Mesendoderm (in vitro differentiated cells): ENCODE measurements at regions not wholly inside any gene's neighbourhood (a gene's known extent, or its start where the extent isn't known, plus 50 kb on each side); places are given as distances from the start of the nearest gene placed in this dataset.

Source experiments
- DNase-seq: peaks from one replicate; pipeline ENCODE4 v3.0.0; 2013
- H2AK5ac ChIP-seq: 2 replicates; pipeline ENCODE4 v1.6.1; 2013; ENCODE audit warnings: low read length, inconsistent platforms
- H2BK120ac ChIP-seq: 2 replicates; pipeline ENCODE4 v1.6.1; 2013; ENCODE audit warnings: low read depth, mild to moderate bottlenecking, low read length, moderate library complexity, mixed read lengths
- H2BK15ac ChIP-seq: replicated peaks from 2 replicates; pipeline ENCODE4 v1.6.1; 2013; ENCODE audit warnings: low read depth, mild to moderate bottlenecking, moderate library complexity
- H2BK5ac ChIP-seq: 2 replicates; pipeline ENCODE4 v1.6.1; 2013; ENCODE audit warnings: low read length, inconsistent platforms
- H3K18ac ChIP-seq: 2 replicates; pipeline ENCODE4 v1.6.1; 2013; ENCODE audit warnings: mild to moderate bottlenecking, low read length, mixed read lengths
- H3K23ac ChIP-seq: one replicate; pipeline ENCODE4 v1.6.1; 2013; ENCODE audit warnings: low read length
- H3K27ac ChIP-seq: 2 replicates; pipeline ENCODE4 v1.5.1; 2013; ENCODE audit warnings: low read depth, mild to moderate bottlenecking, inconsistent platforms, low read length, moderate library complexity
- H3K27me3 ChIP-seq: 2 replicates; pipeline ENCODE4 v1.6.1; 2013; ENCODE audit warnings: low read length, control low read depth, mild to moderate bottlenecking, inconsistent platforms; ENCODE audit not compliant: insufficient read depth, poor library complexity
- H3K36me3 ChIP-seq: 2 replicates; pipeline ENCODE4 v1.6.1; 2013; ENCODE audit warnings: low read length, inconsistent platforms; ENCODE audit not compliant: control insufficient read depth, insufficient read depth
- H3K4ac ChIP-seq: one replicate; pipeline ENCODE4 v1.6.1; 2013; ENCODE audit warnings: low read depth, mild to moderate bottlenecking, low read length, moderate library complexity
- H3K4me1 ChIP-seq: 2 replicates; pipeline ENCODE4 v1.6.1; 2013; ENCODE audit warnings: low read depth, low read length, inconsistent platforms; ENCODE audit not compliant: control insufficient read depth
- H3K4me2 ChIP-seq: 2 replicates; pipeline ENCODE4 v1.6.1; 2013; ENCODE audit warnings: low read length
- H3K4me3 ChIP-seq: 2 replicates; pipeline ENCODE4 v1.5.1; 2013; ENCODE audit warnings: mild to moderate bottlenecking, low read length
- H3K56ac ChIP-seq: one replicate; pipeline ENCODE4 v1.6.1; 2013; ENCODE audit warnings: low read length
- H3K79me1 ChIP-seq: 2 replicates; pipeline ENCODE4 v1.6.1; 2013; ENCODE audit warnings: low read length, inconsistent platforms
- H3K79me2 ChIP-seq: 2 replicates; pipeline ENCODE4 v1.6.1; 2013; ENCODE audit warnings: mild to moderate bottlenecking, low read length; ENCODE audit not compliant: control insufficient read depth, insufficient read depth
- H3K9ac ChIP-seq: 2 replicates; pipeline ENCODE4 v1.6.1; 2013; ENCODE audit warnings: low read length, inconsistent platforms
- H4K5ac ChIP-seq: one replicate; pipeline ENCODE4 v1.6.1; 2013; ENCODE audit warnings: low read length
- H4K8ac ChIP-seq: one replicate; pipeline ENCODE4 v1.6.1; 2013; ENCODE audit warnings: low read depth, mild to moderate bottlenecking, control low read depth, low read length, moderate library complexity
- WGBS: extraction: QIAGEN DNeasy Blood & Tissue Kit; methylation state at CpG from one replicate; pipeline ENCODE4 v1.1.7; 2013; ENCODE audit warnings: low lambda C conversion rate, missing lambda C conversion rate; ENCODE audit not compliant: insufficient coverage; ENCODE audit errors: extremely low coverage; 5-methylcytosine and 5-hydroxymethylcytosine counted together

- Histone ChIP-seq H2AK5ac (no peak overlapping the region), H3K27me3 (no peaks in the 10 kb centered on the region), H2BK5ac (no peak overlapping the region), H2BK120ac (no peak overlapping the region), H3K4me3 (no peak overlapping the region), H3K9ac (no peak overlapping the region), H3K4ac (no peak overlapping the region), H3K79me1 (no peaks in the 10 kb centered on the region), H2BK15ac (no peak overlapping the region), H3K4me1 (no peaks in the 10 kb centered on the region), H3K4me2 (no peak overlapping the region), H3K36me3 (no peaks in the 10 kb centered on the region), H3K23ac (no peak overlapping the region), H3K27ac (no peak overlapping the region), H3K56ac (no peak overlapping the region), H4K8ac (no peak overlapping the region), H3K18ac (no peak overlapping the region), H4K5ac (no peak overlapping the region), H3K79me2 (no peaks in the 10 kb centered on the region)
- no peak for DNase-seq
- no CpG with 5 or more reads among the region's 3 CpGs for WGBS
Observed at GRCh38 chr3:5331567-5332269, 144.2 kb downstream of the EDEM1 start.

- no CpG with 5 or more reads among the region's 3 CpGs for WGBS
- no peaks in the 10 kb centered on the region for H3K4me1 ChIP-seq
Observed at GRCh38 chr3:5332270-5332956, 144.9 kb downstream of the EDEM1 start.

GRCh38 chr3:5339967-5340535, 152.5 kb downstream of the EDEM1 start:
- H3K56ac ChIP-seq, result no peak overlapping the region
- H3K18ac ChIP-seq, result no peak overlapping the region
- H3K79me2 ChIP-seq, result no peaks in the 10 kb centered on the region
- no peak overlapping the region for H2BK5ac ChIP-seq
- H3K4me1 ChIP-seq, result no peaks in the 10 kb centered on the region
- no peaks in the 10 kb centered on the region for H3K36me3 ChIP-seq
- H2BK120ac ChIP-seq, result no peak overlapping the region
- no peak overlapping the region for H3K23ac ChIP-seq
- H3K27me3 ChIP-seq, result no peaks in the 10 kb centered on the region
- H3K27ac ChIP-seq, result no peak overlapping the region
- H3K9ac ChIP-seq, result no peak overlapping the region
- no peaks in the 10 kb centered on the region for H3K79me1 ChIP-seq
- H3K4ac ChIP-seq, result no peak overlapping the region
- H4K8ac ChIP-seq, result no peak overlapping the region
- H3K4me3 ChIP-seq, result no peak overlapping the region
- H3K4me2 ChIP-seq, result no peak overlapping the region
- no CpG with 5 or more reads among the region's 8 CpGs for WGBS
- H2AK5ac ChIP-seq, result no peak overlapping the region
- no peak overlapping the region for H2BK15ac ChIP-seq
- peak; percentile 77 for DNase-seq
- no peak overlapping the region for H4K5ac ChIP-seq

More at GRCh38 chr3:5332270-5332956, 144.9 kb downstream of the EDEM1 start:
- H3K9ac ChIP-seq, result no peak overlapping the region
- H2BK15ac ChIP-seq, result no peak overlapping the region
- H2AK5ac ChIP-seq, result no peak overlapping the region
- H3K36me3 ChIP-seq, result no peaks in the 10 kb centered on the region
- H3K56ac ChIP-seq, result no peak overlapping the region
- no peak overlapping the region for H3K4me2 ChIP-seq
- no peaks in the 10 kb centered on the region for H3K79me1 ChIP-seq
- H3K79me2 ChIP-seq, result no peaks in the 10 kb centered on the region
- H3K27me3 ChIP-seq, result no peaks in the 10 kb centered on the region
- no peak overlapping the region for H3K27ac ChIP-seq
- H3K4ac ChIP-seq, result no peak overlapping the region
- no peak overlapping the region for H2BK5ac ChIP-seq
- no peak overlapping the region for H4K8ac ChIP-seq
- H4K5ac ChIP-seq, result no peak overlapping the region
- no peak overlapping the region for H2BK120ac ChIP-seq
- no peak overlapping the region for H3K4me3 ChIP-seq
- H3K18ac ChIP-seq, result no peak overlapping the region
- DNase-seq, result no peak
- H3K23ac ChIP-seq, result no peak overlapping the region

GRCh38 chr3:5341610-5342009, 154.1 kb downstream of the EDEM1 start:
- Histone ChIP-seq H3K4me3 (no peak overlapping the region), H4K8ac (no peak overlapping the region), H3K36me3 (no peaks in the 10 kb centered on the region), H3K4me1 (no peaks in the 10 kb centered on the region), H3K18ac (no peak overlapping the region), H2BK120ac (no peak overlapping the region), H3K9ac (no peak overlapping the region), H3K27me3 (no peaks in the 10 kb centered on the region), H3K27ac (no peak overlapping the region), H3K56ac (no peak overlapping the region), H3K4me2 (no peak overlapping the region), H2AK5ac (no peak overlapping the region), H2BK15ac (no peak overlapping the region), H3K23ac (no peak overlapping the region), H3K4ac (no peak overlapping the region), H3K79me2 (no peaks in the 10 kb centered on the region), H3K79me1 (no peaks in the 10 kb centered on the region), H2BK5ac (no peak overlapping the region), H4K5ac (no peak overlapping the region)
- no peak for DNase-seq
- no CpG with 5 or more reads among the region's 7 CpGs for WGBS

- no peak overlapping the region for H3K4me3 ChIP-seq
- H3K23ac ChIP-seq, result no peak overlapping the region
- no peak overlapping the region for H4K5ac ChIP-seq
- H2BK120ac ChIP-seq, result no peak overlapping the region
- WGBS, result no CpG with 5 or more reads among the region's 2 CpGs
- no peak for DNase-seq
- H3K18ac ChIP-seq, result no peak overlapping the region
- H3K79me1 ChIP-seq, result no peaks in the 10 kb centered on the region
- no peak overlapping the region for H2BK15ac ChIP-seq
- H3K4me1 ChIP-seq, result no peaks in the 10 kb centered on the region
- no peak overlapping the region for H3K4ac ChIP-seq
- no peak overlapping the region for H3K4me2 ChIP-seq
- no peak overlapping the region for H2BK5ac ChIP-seq
- H3K27ac ChIP-seq, result no peak overlapping the region
- H4K8ac ChIP-seq, result no peak overlapping the region
- no peaks in the 10 kb centered on the region for H3K27me3 ChIP-seq
- H3K9ac ChIP-seq, result no peak overlapping the region
- no peaks in the 10 kb centered on the region for H3K36me3 ChIP-seq
- H2AK5ac ChIP-seq, result no peak overlapping the region
- no peaks in the 10 kb centered on the region for H3K79me2 ChIP-seq
- no peak overlapping the region for H3K56ac ChIP-seq
Observed at GRCh38 chr3:5343459-5343858, 156.0 kb downstream of the EDEM1 start.
